GM10266 (cell line): ENCODE measurements at regions not wholly inside any gene's neighbourhood (a gene's known extent, or its start where the extent isn't known, plus 50 kb on each side); places are given as distances from the start of the nearest gene placed in this dataset.

Experiments used
- DNase-seq: peaks from one replicate; pipeline ENCODE4 v3.0.0; 2012; ENCODE audit errors: extremely low spot score
- TF ChIP-seq, protein P1 (sequence below): IDR thresholded peaks from 2 replicates; pipeline ENCODE4 v1.5.1; 2012; ENCODE audit warnings: mild to moderate bottlenecking, low read depth; ENCODE audit not compliant: control insufficient read depth, insufficient read depth; ENCODE audit errors: missing control alignments

DNA sequence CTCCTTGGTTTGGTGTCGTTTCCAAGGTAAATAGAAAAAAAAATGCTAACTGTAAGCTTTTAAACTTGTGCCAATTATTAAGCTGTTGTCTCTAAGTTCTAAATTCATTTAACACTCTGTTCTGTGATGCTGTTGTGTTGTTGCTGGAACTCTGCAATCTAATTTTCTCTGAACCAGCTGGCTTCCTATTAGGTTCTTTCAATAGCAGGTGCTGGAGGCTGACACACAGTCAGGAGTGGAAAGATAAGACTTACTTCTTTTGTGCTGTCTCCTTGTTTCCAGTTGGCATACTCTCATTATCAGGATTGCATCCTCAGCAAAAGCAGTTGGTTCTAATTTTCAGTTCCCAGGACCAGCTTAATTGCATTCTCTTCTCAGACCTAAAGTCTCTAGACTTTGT lies 1252.6 kb upstream of the NUDT12 start:
- DNase-seq = no peak
- TF ChIP-seq, protein P1, sequence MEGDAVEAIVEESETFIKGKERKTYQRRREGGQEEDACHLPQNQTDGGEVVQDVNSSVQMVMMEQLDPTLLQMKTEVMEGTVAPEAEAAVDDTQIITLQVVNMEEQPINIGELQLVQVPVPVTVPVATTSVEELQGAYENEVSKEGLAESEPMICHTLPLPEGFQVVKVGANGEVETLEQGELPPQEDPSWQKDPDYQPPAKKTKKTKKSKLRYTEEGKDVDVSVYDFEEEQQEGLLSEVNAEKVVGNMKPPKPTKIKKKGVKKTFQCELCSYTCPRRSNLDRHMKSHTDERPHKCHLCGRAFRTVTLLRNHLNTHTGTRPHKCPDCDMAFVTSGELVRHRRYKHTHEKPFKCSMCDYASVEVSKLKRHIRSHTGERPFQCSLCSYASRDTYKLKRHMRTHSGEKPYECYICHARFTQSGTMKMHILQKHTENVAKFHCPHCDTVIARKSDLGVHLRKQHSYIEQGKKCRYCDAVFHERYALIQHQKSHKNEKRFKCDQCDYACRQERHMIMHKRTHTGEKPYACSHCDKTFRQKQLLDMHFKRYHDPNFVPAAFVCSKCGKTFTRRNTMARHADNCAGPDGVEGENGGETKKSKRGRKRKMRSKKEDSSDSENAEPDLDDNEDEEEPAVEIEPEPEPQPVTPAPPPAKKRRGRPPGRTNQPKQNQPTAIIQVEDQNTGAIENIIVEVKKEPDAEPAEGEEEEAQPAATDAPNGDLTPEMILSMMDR = no peak

DNA sequence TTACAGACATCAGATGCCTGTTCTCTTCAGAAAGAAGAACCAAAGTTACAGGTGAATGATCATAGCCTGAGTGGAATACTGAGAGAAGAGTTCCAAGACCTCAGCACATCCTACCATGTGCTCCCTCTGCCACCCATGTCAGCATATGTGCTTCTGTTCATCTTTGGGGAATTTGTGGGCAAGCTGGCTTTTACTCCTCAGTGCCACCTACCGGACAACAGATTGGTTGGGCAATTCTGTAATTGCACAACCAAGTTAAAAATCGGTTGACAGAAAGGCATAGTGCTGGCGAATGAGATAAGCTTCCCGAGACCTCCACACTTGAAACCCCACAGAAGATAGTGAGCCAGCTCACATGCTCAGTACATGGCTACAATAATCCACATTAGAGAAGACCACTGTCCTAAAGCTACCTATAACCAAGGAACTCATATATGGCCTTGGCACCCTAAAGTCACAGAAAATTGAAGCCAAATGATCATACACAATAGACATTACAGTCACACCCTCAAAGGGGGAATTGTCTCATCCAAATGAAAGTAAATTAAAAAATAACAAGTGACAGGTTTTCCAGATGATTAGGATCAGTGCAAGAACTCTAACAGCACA lies 1238.0 kb upstream of the NUDT12 start:
- DNase-seq = no peak

DNA sequence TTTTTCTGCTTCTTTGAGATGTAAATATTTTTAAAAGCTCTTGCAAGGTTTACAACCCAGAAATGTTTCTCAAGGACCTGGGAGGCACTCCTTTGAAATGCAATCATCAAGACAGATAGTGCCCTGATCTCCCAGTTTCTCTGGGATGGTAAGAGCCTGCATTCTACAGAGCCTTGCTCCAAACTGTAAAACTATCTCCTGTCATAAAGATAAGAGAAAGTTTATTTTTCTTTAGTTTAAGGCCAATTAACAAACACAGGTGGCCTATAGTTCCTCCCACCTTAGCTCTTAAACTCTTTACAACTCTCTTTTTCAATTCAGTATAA lies 1231.1 kb upstream of the NUDT12 start:
- DNase-seq = no peak

More for the DNA sequence above, 1238.0 kb upstream of the NUDT12 start:
- TF ChIP-seq, protein P1 = peak; percentile 34

DNA sequence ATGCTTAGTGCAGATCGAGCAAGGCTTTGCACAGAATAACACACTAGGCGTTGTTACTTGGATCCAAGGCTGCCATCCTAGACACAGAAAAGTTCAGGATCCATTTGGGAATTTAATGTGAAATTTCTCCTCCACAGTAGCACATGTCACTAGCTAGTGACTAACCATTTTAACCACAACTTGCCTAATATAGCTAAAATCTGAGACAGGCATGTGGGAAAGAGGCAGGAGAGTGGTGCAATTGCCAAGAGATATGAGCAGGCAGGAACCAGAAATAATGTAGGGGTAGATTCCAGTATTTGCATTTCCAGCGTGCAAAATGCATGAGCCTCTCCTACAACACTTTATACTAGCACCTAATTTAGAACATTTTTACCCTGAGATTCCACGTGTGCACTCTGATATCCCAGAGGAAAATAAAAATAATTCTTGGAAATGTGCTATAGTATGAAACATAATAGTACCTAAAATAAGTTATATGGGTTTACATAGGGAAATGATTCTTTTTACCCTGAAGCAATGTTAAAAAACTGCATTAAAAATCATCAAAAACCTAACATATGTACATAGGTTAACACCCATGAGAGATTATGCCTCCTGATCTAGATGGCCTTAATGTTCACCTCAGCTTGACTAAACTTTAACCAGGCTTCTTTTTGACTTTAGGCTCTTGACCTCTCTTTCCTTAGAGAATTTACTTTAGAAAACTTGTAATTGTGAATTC lies 1230.6 kb upstream of the NUDT12 start:
- DNase-seq = no peak
- TF ChIP-seq, protein P1 = no peak

More for the DNA sequence above, 1231.1 kb upstream of the NUDT12 start:
- TF ChIP-seq, protein P1 = no peak

DNA sequence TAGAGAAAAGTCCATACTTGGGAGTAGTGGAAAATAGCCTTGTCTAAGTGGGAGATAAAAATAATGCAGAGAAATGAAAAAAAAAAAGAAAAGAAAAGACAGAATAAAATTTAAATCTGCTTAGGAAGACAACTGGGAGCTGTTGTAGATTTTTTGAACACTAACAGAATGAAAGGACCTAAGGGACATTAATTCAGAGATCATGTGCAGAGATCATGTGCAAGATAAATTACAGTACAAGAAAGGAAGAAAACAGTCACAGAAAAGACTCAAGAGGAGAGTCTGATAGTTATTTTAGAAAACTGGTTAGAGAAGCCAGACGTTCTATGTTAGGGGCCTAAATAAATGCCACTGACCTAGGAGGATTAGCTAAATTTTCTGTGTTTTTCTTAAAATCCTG lies 1226.8 kb upstream of the NUDT12 start:
- DNase-seq = no peak
- TF ChIP-seq, protein P1 = no peak

DNA sequence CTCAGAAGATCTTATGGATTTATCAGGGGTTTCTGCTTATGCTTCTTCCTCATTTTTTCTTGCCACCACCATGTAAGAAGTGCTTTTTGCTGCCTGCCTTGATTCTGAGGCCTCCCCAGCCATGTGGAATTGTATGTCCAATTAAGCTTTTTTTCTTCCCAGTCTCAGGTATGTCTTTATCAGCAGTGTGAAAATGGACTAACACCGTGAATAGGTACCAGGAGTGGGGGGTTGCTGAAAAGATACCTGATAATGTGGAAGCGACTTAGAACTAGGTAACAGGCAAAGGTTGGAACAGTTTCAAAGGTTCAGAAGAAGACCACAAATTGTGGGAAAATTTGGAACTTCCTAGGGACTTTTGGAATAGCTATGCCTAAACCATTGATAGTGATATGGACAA lies 1222.5 kb upstream of the NUDT12 start:
- TF ChIP-seq, protein P1 = no peak
- DNase-seq = no peak

DNA sequence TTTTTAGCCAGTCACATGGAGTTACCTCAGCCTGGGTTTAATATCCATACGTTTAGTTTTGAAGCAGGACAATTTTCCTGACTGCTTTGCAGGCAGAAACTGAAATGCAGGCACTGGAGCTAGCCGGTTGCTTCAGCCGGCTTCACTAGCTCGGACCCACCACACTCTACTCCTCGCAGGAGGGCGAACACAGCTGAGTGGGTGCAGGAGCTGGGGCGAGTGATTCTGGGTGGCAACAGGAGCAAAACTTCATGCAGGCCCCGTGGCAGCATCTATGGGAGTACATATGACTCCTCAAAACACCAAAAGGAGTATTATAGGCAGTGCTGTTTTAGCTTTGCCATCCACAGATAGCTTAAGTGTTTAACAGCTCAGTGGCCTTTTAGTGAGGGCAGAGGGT lies 1211.8 kb upstream of the NUDT12 start:
- DNase-seq = no peak
- TF ChIP-seq, protein P1 = no peak
